Glutamatergic neuron (in vitro differentiated cells): ENCODE measurements at regions not wholly inside any gene's neighbourhood (a gene's known extent, or its start where the extent isn't known, plus 50 kb on each side); places are given as distances from the start of the nearest gene placed in this dataset.

Experiments
- DNase-seq: peaks from one replicate; pipeline ENCODE4 v3.0.0; 2022
- H3K27ac Mint-ChIP-seq: one replicate; pipeline ENCODE4 v1.8.0; 2020; ENCODE audit warnings: mild to moderate bottlenecking, mixed read lengths, inconsistent platforms; ENCODE audit not compliant: unreplicated experiment
- H3K27me3 Mint-ChIP-seq: one replicate; pipeline ENCODE4 v1.8.0; 2020; ENCODE audit warnings: mild to moderate bottlenecking, moderate library complexity, mixed read lengths, inconsistent platforms; ENCODE audit not compliant: unreplicated experiment
- H3K36me3 Mint-ChIP-seq: one replicate; pipeline ENCODE4 v1.8.0; 2020; ENCODE audit warnings: mild to moderate bottlenecking, mixed read lengths, inconsistent platforms; ENCODE audit not compliant: unreplicated experiment
- H3K4me1 Mint-ChIP-seq: one replicate; pipeline ENCODE4 v1.8.0; 2020; ENCODE audit warnings: mild to moderate bottlenecking, low read depth, mixed read lengths, inconsistent platforms; ENCODE audit not compliant: unreplicated experiment
- H3K4me3 Mint-ChIP-seq: one replicate; pipeline ENCODE4 v1.8.0; 2020; ENCODE audit warnings: mild to moderate bottlenecking, mixed read lengths, inconsistent platforms; ENCODE audit not compliant: unreplicated experiment
- H3K9me3 Mint-ChIP-seq: one replicate; pipeline ENCODE4 v1.8.0; 2020; ENCODE audit warnings: mild to moderate bottlenecking, moderate library complexity, mixed read lengths, inconsistent platforms; ENCODE audit not compliant: unreplicated experiment
- TF ChIP-seq, protein P1 (sequence below): fragments of 200-600 bp; sonication (generic); IDR thresholded peaks from one replicate; pipeline ENCODE4 v1.5.0; 2021; ENCODE audit not compliant: partially characterized antibody, unreplicated experiment

DNA sequence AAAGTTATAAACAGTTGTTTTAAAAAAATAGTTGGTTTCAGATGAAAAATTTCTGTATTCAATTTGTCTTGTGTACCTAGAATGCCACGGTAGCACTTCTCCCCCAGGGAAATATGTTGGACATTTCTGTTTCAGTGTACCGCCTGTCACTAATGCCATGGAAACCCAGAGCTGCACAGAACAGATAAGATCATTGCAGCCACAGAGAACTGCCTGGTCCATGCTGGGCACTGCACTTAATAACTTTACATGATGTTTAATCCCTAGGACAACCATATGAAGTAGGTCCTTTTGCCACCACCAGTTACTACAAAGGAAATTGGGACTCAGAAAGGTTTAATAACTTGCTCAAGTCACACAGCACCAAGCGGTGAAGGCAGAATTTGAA, 253.4 kb upstream of the SRRM4 start:
- H3K27ac Mint-ChIP-seq = no peak overlapping the region
- no peaks in the 10 kb centered on the region for H3K36me3 Mint-ChIP-seq
- TF ChIP-seq, protein P1, sequence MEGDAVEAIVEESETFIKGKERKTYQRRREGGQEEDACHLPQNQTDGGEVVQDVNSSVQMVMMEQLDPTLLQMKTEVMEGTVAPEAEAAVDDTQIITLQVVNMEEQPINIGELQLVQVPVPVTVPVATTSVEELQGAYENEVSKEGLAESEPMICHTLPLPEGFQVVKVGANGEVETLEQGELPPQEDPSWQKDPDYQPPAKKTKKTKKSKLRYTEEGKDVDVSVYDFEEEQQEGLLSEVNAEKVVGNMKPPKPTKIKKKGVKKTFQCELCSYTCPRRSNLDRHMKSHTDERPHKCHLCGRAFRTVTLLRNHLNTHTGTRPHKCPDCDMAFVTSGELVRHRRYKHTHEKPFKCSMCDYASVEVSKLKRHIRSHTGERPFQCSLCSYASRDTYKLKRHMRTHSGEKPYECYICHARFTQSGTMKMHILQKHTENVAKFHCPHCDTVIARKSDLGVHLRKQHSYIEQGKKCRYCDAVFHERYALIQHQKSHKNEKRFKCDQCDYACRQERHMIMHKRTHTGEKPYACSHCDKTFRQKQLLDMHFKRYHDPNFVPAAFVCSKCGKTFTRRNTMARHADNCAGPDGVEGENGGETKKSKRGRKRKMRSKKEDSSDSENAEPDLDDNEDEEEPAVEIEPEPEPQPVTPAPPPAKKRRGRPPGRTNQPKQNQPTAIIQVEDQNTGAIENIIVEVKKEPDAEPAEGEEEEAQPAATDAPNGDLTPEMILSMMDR = no peak
- no peak for DNase-seq
- H3K4me1 Mint-ChIP-seq = peaks cover 5% of the 10 kb centered on the region
- H3K4me3 Mint-ChIP-seq = no peak overlapping the region
- H3K9me3 Mint-ChIP-seq = peaks cover 2% of the 10 kb centered on the region
- H3K27me3 Mint-ChIP-seq = peaks cover 2% of the 10 kb centered on the region

DNA sequence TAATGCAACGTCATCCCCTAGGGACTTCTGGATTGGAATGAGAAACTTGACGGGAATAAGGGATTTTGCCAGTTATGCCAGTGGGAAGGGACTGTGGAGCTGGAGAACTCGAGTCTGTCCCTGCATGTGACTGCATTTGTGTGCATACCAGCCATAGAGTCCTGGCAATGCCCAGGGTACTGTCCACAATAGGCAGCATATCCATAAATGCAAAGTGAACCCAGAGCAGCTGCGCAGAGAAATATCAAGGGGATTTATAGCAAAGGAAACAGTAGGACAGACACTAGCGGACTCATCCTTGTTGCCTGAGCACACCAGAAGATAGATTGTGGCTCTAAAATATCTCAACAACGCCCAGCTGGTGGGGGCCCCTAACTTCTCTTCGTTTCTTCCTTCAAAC, 247.1 kb upstream of the SRRM4 start:
- Mint-ChIP-seq H3K4me3 (no peak overlapping the region), H3K27ac (no peak overlapping the region), H3K27me3 (peaks cover 2% of the 10 kb centered on the region), H3K4me1 (no peaks in the 10 kb centered on the region), H3K36me3 (no peaks in the 10 kb centered on the region), H3K9me3 (peaks cover 3% of the 10 kb centered on the region)
- TF ChIP-seq, protein P1 = no peak
- no peak for DNase-seq

DNA sequence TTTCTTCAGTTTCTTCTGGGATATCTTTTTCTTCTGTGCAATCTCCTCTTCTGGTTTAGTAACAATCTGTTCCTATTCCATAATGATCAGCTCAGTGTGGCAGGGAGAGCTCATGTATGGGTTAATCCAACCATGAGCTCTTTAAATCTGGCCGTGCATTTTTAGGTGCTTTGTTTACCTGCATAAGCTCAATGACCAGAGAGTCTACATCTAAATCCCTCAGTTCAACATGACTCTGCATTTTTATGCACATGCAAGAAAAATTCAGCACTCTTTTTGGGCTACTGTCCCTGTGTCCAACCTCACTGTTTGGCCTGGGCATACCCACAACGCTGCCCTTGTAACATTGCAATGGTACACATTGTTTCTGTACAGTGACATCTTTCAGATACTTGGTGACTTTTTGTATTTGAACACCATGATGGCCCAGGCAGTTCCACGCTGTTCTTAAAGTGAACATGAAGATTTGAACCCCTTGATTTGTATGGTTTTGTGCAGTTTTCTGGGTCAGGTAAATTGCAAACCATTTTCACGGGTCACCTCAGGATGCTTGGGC, 243.3 kb upstream of the SRRM4 start:
- DNase-seq = no peak
- Mint-ChIP-seq H3K4me1 (no peaks in the 10 kb centered on the region), H3K4me3 (no peak overlapping the region), H3K9me3 (peaks cover 3% of the 10 kb centered on the region), H3K27ac (no peak overlapping the region), H3K27me3 (no peaks in the 10 kb centered on the region), H3K36me3 (no peaks in the 10 kb centered on the region)
- TF ChIP-seq, protein P1 = no peak

DNA sequence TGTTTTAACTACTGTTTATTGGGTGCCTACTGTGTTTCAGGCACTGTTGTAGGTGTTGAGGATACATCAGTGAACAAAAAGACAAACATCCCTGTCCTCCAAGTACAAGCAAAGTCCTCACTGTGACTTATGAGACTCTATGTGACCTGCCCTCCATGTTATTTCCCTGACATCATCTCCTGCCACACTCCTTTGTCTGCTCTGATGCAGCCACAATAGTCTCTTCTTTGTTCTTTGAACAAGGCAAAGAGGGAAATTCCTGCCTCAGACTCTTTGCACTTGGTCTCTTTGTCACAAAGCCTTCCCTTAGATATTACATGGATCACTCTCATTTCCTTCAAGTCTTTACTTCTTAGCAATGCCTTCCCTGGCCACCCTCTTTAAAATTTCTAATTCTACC, 240.1 kb upstream of the SRRM4 start:
- TF ChIP-seq, protein P1 = no peak
- Mint-ChIP-seq H3K27me3 (no peaks in the 10 kb centered on the region), H3K4me3 (no peak overlapping the region), H3K9me3 (no peaks in the 10 kb centered on the region), H3K27ac (no peak overlapping the region), H3K36me3 (no peaks in the 10 kb centered on the region), H3K4me1 (no peaks in the 10 kb centered on the region)
- no peak for DNase-seq

DNA sequence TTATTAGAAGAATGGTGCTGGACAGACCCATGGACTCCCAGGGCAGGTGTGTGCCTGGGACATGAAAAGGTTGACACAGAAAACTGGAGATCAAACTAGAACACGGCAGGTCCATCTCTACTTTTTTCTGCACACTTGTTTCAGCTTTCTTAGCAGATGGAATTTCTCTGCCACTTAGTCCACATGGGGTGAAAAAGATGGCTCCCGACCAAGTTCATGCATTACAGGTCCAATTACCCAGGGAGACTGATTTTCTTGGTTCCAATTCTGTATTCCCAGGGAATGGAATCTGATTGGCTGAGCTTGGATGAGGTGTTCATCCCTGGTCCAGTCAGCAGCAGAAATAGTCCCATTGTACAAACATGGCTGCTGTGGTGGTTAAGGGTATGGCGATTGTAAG, 238.9 kb upstream of the SRRM4 start:
- no peaks in the 10 kb centered on the region for H3K27me3 Mint-ChIP-seq
- H3K4me3 Mint-ChIP-seq = no peak overlapping the region
- no peaks in the 10 kb centered on the region for H3K9me3 Mint-ChIP-seq
- H3K4me1 Mint-ChIP-seq = no peaks in the 10 kb centered on the region
- TF ChIP-seq, protein P1 = no peak
- no peak overlapping the region for H3K27ac Mint-ChIP-seq
- DNase-seq = no peak
- no peaks in the 10 kb centered on the region for H3K36me3 Mint-ChIP-seq
